ENCODE measurements at regions not wholly inside any gene's neighbourhood (a gene's known extent, or its start where the extent isn't known, plus 50 kb on each side); places are given as distances from the start of the nearest gene placed in this dataset.

GRCh38 chr12:4191642-4192041, 81.9 kb upstream of the CCND2 start:
- H3K4me1 ChIP-seq (replicated peaks in 1 of 2): no peaks in the 10 kb centered on the region
- no peak overlapping the region for H3K4me3 ChIP-seq
- no peak overlapping the region for H3K27ac ChIP-seq
- intact Hi-C loops (cut with DNase I): no loop called here
- WGBS, 4 donors: 88 to 95% (median 94%) methylated on average over 2 of the region's 2 CpGs
- H3K36me3 ChIP-seq (replicated peaks in 1 of 2): no peaks in the 10 kb centered on the region
- H3K9me3 ChIP-seq (replicated peaks in 1 of 3): no peaks in the 10 kb centered on the region
- TF ChIP-seq CTCF (IDR thresholded peaks at IDR 0.05) (no peak), POLR2A (IDR thresholded peaks at IDR 0.05) (no peak)
- H3K27me3 ChIP-seq: peaks cover 9% of the 10 kb centered on the region
- DNase-seq: no peak

GRCh38 chr12:4191149-4191548, 82.4 kb upstream of the CCND2 start:
- Histone ChIP-seq H3K4me3 (no peak overlapping the region), H3K4me1 (replicated peaks in 1 of 2) (no peaks in the 10 kb centered on the region), H3K9me3 (replicated peaks in 1 of 3) (no peaks in the 10 kb centered on the region), H3K27me3 (peaks cover 9% of the 10 kb centered on the region), H3K36me3 (replicated peaks in 1 of 2) (no peaks in the 10 kb centered on the region), H3K27ac (no peak overlapping the region)
- 75 to 91% (median 81%) methylated on average over 3 of the region's 3 CpGs for WGBS, 4 donors
- TF ChIP-seq POLR2A (IDR thresholded peaks at IDR 0.05) (no peak), CTCF (IDR thresholded peaks at IDR 0.05) (no peak)
- DNase-seq: no peak
- intact Hi-C loops (cut with DNase I): no loop called here

GRCh38 chr12:4190366-4191063, 83.0 kb upstream of the CCND2 start:
- DNase-seq: no peak
- Histone ChIP-seq H3K27me3 (peaks cover 9% of the 10 kb centered on the region), H3K4me3 (no peak overlapping the region), H3K27ac (no peak overlapping the region), H3K36me3 (replicated peaks in 1 of 2) (no peaks in the 10 kb centered on the region), H3K4me1 (replicated peaks in 1 of 2) (no peaks in the 10 kb centered on the region), H3K9me3 (replicated peaks in 1 of 3) (no peaks in the 10 kb centered on the region)
- 73 to 88% (median 82%) methylated on average over 5 of the region's 5 CpGs for WGBS, 4 donors
- TF ChIP-seq CTCF (IDR thresholded peaks at IDR 0.05): no peak
- intact Hi-C loops (cut with DNase I): no loop called here

- TF ChIP-seq POLR2A (IDR thresholded peaks at IDR 0.05): no peak
- no peak for TF ChIP-seq CTCF (IDR thresholded peaks at IDR 0.05)
- Histone ChIP-seq H3K4me1 (replicated peaks in 1 of 2) (no peaks in the 10 kb centered on the region), H3K27me3 (peaks cover 9% of the 10 kb centered on the region), H3K27ac (no peak overlapping the region), H3K36me3 (replicated peaks in 1 of 2) (no peaks in the 10 kb centered on the region), H3K9me3 (replicated peaks in 1 of 3) (no peaks in the 10 kb centered on the region), H3K4me3 (no peak overlapping the region)
- WGBS, 4 donors: 88 to 93% (median 88%) methylated on average over 12 of the region's 12 CpGs
- intact Hi-C loops (cut with DNase I): no loop called here
- no peak for DNase-seq
Observed at GRCh38 chr12:4189721-4190120, 83.8 kb upstream of the CCND2 start.
